WTC11 (cell line): ENCODE measurements at regions not wholly inside any gene's neighbourhood (a gene's known extent, or its start where the extent isn't known, plus 50 kb on each side); places are given as distances from the start of the nearest gene placed in this dataset.
"Not testable (repeated sequence)": the region's sequence is repeated elsewhere in the genome, so short reads cannot be mapped to it uniquely, and the experiment has no call there.

ENCODE experiments used
- CTCF ChIP-seq: fragments of 200-600 bp; IDR thresholded peaks from 2 replicates; pipeline ENCODE4 v1.8.0; 2022; ENCODE audit warnings: antibody characterized with exemption
- IRF1 ChIP-seq: sonication (generic); formaldehyde crosslinking; IDR thresholded peaks from 2 replicates; pipeline ENCODE4 v1.8.0; 2023; ENCODE audit warnings: missing genetic modification reagents
- MAX ChIP-seq: sonication (generic); formaldehyde crosslinking; IDR thresholded peaks from 2 replicates; pipeline ENCODE4 v1.8.0; 2022; ENCODE audit warnings: mild to moderate bottlenecking, missing genetic modification reagents
- SP1 ChIP-seq: sonication (generic); formaldehyde crosslinking; conservative IDR thresholded peaks from 2 replicates; pipeline ENCODE4 v1.8.1; 2022; ENCODE audit warnings: missing genetic modification reagents
- STAT6 ChIP-seq: sonication (generic); formaldehyde crosslinking; conservative IDR thresholded peaks from 2 replicates; pipeline ENCODE4 v1.8.1; 2023; ENCODE audit warnings: mild to moderate bottlenecking, low read depth, missing genetic modification reagents, moderate library complexity
- ZBTB43 ChIP-seq: sonication (generic); formaldehyde crosslinking; IDR thresholded peaks from 2 replicates; pipeline ENCODE4 v1.8.1; 2023; ENCODE audit warnings: mild to moderate bottlenecking, missing genetic modification reagents
- ZNF281 ChIP-seq: sonication (generic); formaldehyde crosslinking; IDR thresholded peaks from 2 replicates; pipeline ENCODE4 v1.8.0; 2023; ENCODE audit warnings: mild to moderate bottlenecking, missing genetic modification reagents
- ZNF423 ChIP-seq: fragments of 250-450 bp; sonication (Bioruptor Pico); IDR thresholded peaks from 2 replicates; pipeline ENCODE4 v2.1.2; 2022; ENCODE audit warnings: mild to moderate bottlenecking, moderate library complexity

- TF ChIP-seq ZNF423 (CRISPR knock-in tag); IRF1 (CRISPR knock-in tag); CTCF; SP1 (CRISPR knock-in tag); ZBTB43 (CRISPR knock-in tag); MAX (CRISPR knock-in tag); ZNF281 (CRISPR knock-in tag); STAT6 (CRISPR knock-in tag): not testable (repeated sequence)
These were observed 224.4 kb upstream of the TRIB2 start for GRCh38 chr2:12492360-12492759.
